Fibroblast of peridontal ligament (primary cell): ENCODE measurements at regions not wholly inside any gene's neighbourhood (a gene's known extent, or its start where the extent isn't known, plus 50 kb on each side); places are given as distances from the start of the nearest gene placed in this dataset.
A peak's percentile ranks its signal among the peaks of the same experiment; 100 is the strongest.

Source experiments
- DNase-seq: peaks from one replicate; pipeline ENCODE4 v3.0.0-alpha.2; 2010; ENCODE audit errors: extremely low read depth

GRCh38 chr10:105879401-105879800 is 1238.3 kb downstream of the SORCS3 start:
- DNase-seq: no peak

GRCh38 chr10:105875050-105875449 is 1234.0 kb downstream of the SORCS3 start:
- DNase-seq: no peak

- no peak for DNase-seq
These were observed 1231.6 kb downstream of the SORCS3 start for GRCh38 chr10:105872665-105873064.

GRCh38 chr10:105868935-105869334 is 1227.8 kb downstream of the SORCS3 start:
- no peak for DNase-seq

GRCh38 chr10:105864854-105865253 is 1223.8 kb downstream of the SORCS3 start:
- DNase-seq: no peak

- DNase-seq: no peak
These were observed 1216.5 kb downstream of the SORCS3 start for GRCh38 chr10:105857268-105858264.

- no peak for DNase-seq
These were observed 1214.7 kb downstream of the SORCS3 start for GRCh38 chr10:105855791-105856190.

GRCh38 chr10:105844676-105845570 is 1203.8 kb downstream of the SORCS3 start:
- DNase-seq: no peak

GRCh38 chr10:105844241-105844640 is 1203.2 kb downstream of the SORCS3 start:
- no peak for DNase-seq

GRCh38 chr10:105843786-105844185 is 1202.7 kb downstream of the SORCS3 start:
- no peak for DNase-seq

- DNase-seq: no peak
These were observed 1199.2 kb downstream of the SORCS3 start for GRCh38 chr10:105840288-105840770.

- DNase-seq: no peak
These were observed 1197.3 kb downstream of the SORCS3 start for GRCh38 chr10:105838392-105838791.

- peak; percentile 3 for DNase-seq
These were observed 1196.9 kb downstream of the SORCS3 start for GRCh38 chr10:105837951-105838350.

GRCh38 chr10:105834261-105835059 is 1193.4 kb downstream of the SORCS3 start:
- DNase-seq: no peak

GRCh38 chr10:105827133-105827532 is 1186.0 kb downstream of the SORCS3 start:
- DNase-seq: no peak

- DNase-seq: no peak
These were observed 1167.0 kb downstream of the SORCS3 start for GRCh38 chr10:105807935-105808587.

GRCh38 chr10:105803206-105803605 is 1162.1 kb downstream of the SORCS3 start:
- DNase-seq: no peak

- DNase-seq: no peak
These were observed 1159.6 kb downstream of the SORCS3 start for GRCh38 chr10:105800641-105801040.

- no peak for DNase-seq
These were observed 1157.3 kb downstream of the SORCS3 start for GRCh38 chr10:105798328-105798889.

GRCh38 chr10:105797234-105797890 is 1156.3 kb downstream of the SORCS3 start:
- DNase-seq: peak; percentile 2
